Kidney epithelial cell (primary cell): ENCODE measurements at regions not wholly inside any gene's neighbourhood (a gene's known extent, or its start where the extent isn't known, plus 50 kb on each side); places are given as distances from the start of the nearest gene placed in this dataset.

Experiments
- DNase-seq: peaks from one replicate; pipeline ENCODE4 v3.0.0-alpha.2; 2010; ENCODE audit warnings: low read depth
- H3K27me3 ChIP-seq: 2 replicates; pipeline ENCODE4 v1.6.0; 2011; ENCODE audit warnings: low read length; ENCODE audit not compliant: control insufficient read depth, insufficient read depth
- H3K36me3 ChIP-seq: 2 replicates; pipeline ENCODE4 v1.5.1; 2011; ENCODE audit warnings: low read length; ENCODE audit not compliant: control insufficient read depth, insufficient read depth
- H3K4me3 ChIP-seq: 2 replicates; pipeline ENCODE4 v1.5.1; 2011; ENCODE audit warnings: low read depth, mild to moderate bottlenecking, control low read depth, low read length
- TF ChIP-seq, protein P1 (sequence below): IDR thresholded peaks from 2 replicates; pipeline ENCODE4 v1.5.1; 2011; ENCODE audit warnings: mild to moderate bottlenecking, moderate library complexity, low read length, control low read depth, inconsistent platforms; ENCODE audit not compliant: insufficient read depth, poor library complexity, severe bottlenecking

DNA sequence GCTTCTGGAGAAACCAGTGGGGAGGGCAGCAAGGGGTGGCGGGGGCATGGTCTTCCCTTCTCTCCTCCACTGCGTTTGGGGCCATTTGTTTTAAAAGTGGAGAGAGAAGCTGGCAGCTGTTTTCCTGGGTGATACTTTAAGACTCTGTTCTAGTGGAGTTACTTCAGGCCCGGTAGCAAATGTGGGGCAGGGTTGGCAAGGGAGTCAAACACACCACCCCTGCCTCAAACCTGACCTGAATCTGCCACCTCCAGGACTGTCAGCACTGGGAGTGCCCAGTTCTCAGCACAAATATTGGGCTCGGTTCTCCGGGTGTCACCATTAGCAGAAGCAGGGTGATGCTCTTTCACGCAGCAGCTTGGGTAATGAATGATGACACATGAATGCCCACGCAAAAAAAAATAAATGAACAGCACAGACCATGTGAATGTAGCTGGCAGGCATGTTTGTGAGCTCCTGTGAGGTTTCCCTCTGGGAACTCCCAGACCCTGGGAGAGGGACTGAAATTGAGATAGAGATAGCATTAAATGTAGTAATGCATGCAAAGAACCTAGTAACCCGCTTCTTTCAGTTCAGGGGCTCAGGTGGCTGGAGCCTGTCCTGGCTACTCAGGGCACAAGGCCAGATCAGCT is 424.0 kb downstream of the MCTP2 start:
- DNase-seq: no peak

DNA sequence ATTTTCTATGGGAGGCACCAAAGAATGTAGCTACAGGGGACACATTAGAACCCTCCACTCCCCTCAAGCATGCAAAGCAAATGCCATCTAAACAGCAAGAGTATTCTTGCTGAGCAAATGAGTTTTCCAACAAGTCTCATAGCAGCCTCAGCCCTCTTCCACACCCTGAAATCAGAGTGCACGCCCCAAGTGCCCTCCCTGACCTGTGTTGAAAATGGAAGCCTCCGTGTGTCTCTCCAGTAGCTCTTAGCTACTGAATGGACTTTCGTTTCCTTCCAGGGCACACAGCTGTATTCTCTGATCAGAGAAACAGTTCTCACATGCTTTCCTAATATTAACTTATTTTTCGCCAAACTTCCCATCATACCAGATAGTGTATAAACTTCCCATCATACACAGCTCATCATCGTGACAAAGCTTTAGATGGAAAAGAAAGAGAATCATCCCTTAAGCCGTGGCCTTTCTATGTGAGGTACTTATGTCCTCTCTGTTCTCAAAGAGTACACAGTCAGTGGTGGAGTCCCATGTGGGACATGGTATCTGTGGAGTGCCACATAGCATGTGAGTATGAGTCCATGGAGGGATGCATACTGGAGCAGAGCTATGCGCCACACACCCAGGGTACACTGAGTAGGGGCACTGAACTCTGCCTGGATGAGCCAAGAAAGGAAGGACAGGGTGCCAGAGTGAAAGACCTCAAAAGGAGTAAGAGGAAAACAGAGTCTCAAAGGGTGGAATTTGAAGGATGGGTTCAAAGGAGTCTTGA is 434.5 kb downstream of the MCTP2 start:
- H3K36me3 ChIP-seq: no peaks in the 10 kb centered on the region
- no peaks in the 10 kb centered on the region for H3K27me3 ChIP-seq
- TF ChIP-seq, protein P1, sequence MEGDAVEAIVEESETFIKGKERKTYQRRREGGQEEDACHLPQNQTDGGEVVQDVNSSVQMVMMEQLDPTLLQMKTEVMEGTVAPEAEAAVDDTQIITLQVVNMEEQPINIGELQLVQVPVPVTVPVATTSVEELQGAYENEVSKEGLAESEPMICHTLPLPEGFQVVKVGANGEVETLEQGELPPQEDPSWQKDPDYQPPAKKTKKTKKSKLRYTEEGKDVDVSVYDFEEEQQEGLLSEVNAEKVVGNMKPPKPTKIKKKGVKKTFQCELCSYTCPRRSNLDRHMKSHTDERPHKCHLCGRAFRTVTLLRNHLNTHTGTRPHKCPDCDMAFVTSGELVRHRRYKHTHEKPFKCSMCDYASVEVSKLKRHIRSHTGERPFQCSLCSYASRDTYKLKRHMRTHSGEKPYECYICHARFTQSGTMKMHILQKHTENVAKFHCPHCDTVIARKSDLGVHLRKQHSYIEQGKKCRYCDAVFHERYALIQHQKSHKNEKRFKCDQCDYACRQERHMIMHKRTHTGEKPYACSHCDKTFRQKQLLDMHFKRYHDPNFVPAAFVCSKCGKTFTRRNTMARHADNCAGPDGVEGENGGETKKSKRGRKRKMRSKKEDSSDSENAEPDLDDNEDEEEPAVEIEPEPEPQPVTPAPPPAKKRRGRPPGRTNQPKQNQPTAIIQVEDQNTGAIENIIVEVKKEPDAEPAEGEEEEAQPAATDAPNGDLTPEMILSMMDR: no peak
- H3K4me3 ChIP-seq: no peak overlapping the region
- no peak for DNase-seq

More for the DNA sequence above, 424.0 kb downstream of the MCTP2 start:
- H3K4me3 ChIP-seq: no peak overlapping the region
- no peaks in the 10 kb centered on the region for H3K27me3 ChIP-seq
- H3K36me3 ChIP-seq: no peaks in the 10 kb centered on the region
- TF ChIP-seq, protein P1: no peak

DNA sequence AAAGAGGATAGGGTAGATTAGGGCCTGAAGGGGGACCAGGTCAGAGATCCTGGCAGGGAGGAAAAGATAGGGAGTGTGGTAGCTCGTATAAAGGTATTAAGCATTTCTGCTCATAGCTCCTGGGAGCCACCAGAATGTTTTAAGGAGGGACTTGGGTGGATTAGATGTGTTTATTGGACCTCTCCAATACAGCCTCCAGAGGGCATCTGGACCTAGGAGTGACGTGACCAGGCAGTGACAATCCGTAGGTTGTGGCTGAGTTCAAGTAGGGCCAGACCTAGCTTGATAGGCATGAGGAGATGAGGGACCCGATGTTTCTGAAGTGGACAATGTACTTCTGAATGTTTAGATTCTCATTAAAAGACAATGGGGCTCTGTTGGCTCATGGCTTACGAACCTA is 435.2 kb downstream of the MCTP2 start:
- no peak for DNase-seq
- TF ChIP-seq, protein P1: no peak
- H3K36me3 ChIP-seq: no peaks in the 10 kb centered on the region
- no peaks in the 10 kb centered on the region for H3K27me3 ChIP-seq
- H3K4me3 ChIP-seq: no peak overlapping the region

DNA sequence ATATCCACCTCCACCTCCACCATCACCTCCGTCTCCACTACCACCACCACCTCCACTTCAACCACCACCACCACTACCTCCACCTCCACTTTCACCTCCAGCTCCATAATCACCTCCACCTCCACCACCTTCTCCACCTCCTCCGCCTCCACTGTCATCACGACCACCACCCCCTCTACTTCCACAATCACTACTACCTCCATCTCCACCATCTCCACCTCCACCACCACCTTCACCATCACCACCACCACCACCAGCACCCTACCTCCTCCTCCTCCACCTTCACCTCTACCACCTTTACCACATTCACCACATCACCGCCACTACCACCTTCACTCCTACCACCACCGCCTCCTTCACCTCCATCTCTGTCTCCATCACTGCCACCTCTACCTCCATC is 435.7 kb downstream of the MCTP2 start:
- DNase-seq: no peak
- H3K36me3 ChIP-seq: no peaks in the 10 kb centered on the region
- H3K4me3 ChIP-seq: no peak overlapping the region
- TF ChIP-seq, protein P1: no peak
- H3K27me3 ChIP-seq: no peaks in the 10 kb centered on the region

DNA sequence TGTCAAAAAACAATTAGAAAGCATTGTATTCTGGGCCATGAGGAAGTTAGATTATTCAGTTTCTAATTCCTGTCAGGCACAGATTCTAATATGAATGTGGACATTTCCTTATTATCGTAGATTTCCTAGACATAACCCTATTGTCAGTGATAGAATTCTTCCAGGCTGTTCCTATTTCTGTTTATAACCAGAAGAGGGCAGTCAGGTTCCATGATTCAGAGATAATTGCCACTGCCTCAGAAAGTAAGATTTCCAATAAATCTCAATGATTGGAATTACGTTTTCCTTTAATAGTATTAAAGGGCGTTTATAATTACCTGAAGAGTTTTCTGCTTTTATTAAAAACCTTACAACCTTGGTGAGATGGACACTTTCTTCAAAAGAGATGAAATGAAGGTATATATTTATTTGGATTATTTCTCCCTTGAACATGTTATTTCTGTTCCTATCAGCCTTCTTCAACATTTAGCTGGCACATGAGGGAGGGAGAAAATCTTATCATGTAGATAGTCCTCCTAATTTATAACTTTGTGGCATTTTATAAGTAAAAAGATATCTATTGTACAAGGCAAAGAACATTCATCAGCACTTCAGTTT is 439.2 kb downstream of the MCTP2 start:
- no peaks in the 10 kb centered on the region for H3K36me3 ChIP-seq
- TF ChIP-seq, protein P1: peak; percentile 64
- H3K4me3 ChIP-seq: no peak overlapping the region
- no peak for DNase-seq
- H3K27me3 ChIP-seq: no peaks in the 10 kb centered on the region
